ENCODE measurements at regions not wholly inside any gene's neighbourhood (a gene's known extent, or its start where the extent isn't known, plus 50 kb on each side); places are given as distances from the start of the nearest gene placed in this dataset.

DNA sequence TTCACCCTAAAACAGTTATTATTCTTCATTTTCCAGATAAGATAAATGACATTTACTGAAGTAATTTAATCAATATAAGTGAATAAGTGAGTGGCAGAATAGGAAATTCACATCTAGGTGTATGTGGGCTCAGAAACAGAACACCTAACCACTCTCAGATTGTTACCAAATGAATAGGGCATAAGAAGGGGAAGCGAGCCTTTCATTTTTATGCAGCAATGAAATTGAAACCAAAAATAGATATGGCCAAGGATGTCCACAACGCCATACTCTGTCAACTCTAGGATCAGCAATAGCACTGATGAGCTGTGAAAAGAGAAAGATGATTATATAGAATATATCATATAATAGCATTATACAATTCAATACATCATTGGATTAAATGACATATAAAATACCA lies 398.1 kb upstream of the API5 start:
- no peak for TF ChIP-seq EP300 (conservative IDR thresholded peaks at IDR 0.05; ENCODE audit: poor library complexity, severe bottlenecking)
- no peak for TF ChIP-seq CTCF (IDR thresholded peaks at IDR 0.05; ENCODE audit: poor library complexity, severe bottlenecking)
